ENCODE measurements at regions not wholly inside any gene's neighbourhood (a gene's known extent, or its start where the extent isn't known, plus 50 kb on each side); places are given as distances from the start of the nearest gene placed in this dataset.
A peak's percentile ranks its signal among the peaks of the same experiment; 100 is the strongest.
"Not testable (repeated sequence)": the region's sequence is repeated elsewhere in the genome, so short reads cannot be mapped to it uniquely, and the experiment has no call there.

GRCh38 chr1:148371551-148371994 is 111.5 kb downstream of the PPIAL4G start:
- TF ChIP-seq CTCF (IDR thresholded peaks at IDR 0.05; ENCODE audit: low read depth, low read length): peak; percentile 66
- DNase-seq (ENCODE audit: low read depth in 2 of 2): peak; percentile 72 to 83
- not testable (repeated sequence) for H3K4me3 ChIP-seq (replicated peaks in 1 of 2; ENCODE audit: low read depth in 2 of 2, low read length in 2 of 2)

- H3K4me3 ChIP-seq (replicated peaks in 1 of 2; ENCODE audit: low read depth in 2 of 2, low read length in 2 of 2); DNase-seq (ENCODE audit: low read depth in 2 of 2): not testable (repeated sequence)
Measured at GRCh38 chr1:148370661-148371060, 112.4 kb downstream of the PPIAL4G start.

GRCh38 chr1:148367596-148367995 is 115.5 kb downstream of the PPIAL4G start:
- no peak overlapping the region for H3K4me3 ChIP-seq (replicated peaks in 1 of 2; ENCODE audit: low read depth in 2 of 2, low read length in 2 of 2)
- peak in 1 of 2 donors; percentile 15 for DNase-seq (ENCODE audit: low read depth in 2 of 2)
- no peak for TF ChIP-seq CTCF (IDR thresholded peaks at IDR 0.05; ENCODE audit: low read depth, low read length)

- not testable (repeated sequence) for DNase-seq (ENCODE audit: low read depth in 2 of 2); H3K4me3 ChIP-seq (replicated peaks in 1 of 2; ENCODE audit: low read depth in 2 of 2, low read length in 2 of 2)
Measured at GRCh38 chr1:148366136-148366753, 116.9 kb downstream of the PPIAL4G start.

GRCh38 chr1:148365151-148365550 is 118.0 kb downstream of the PPIAL4G start:
- not testable (repeated sequence) for H3K4me3 ChIP-seq (replicated peaks in 1 of 2; ENCODE audit: low read depth in 2 of 2, low read length in 2 of 2); DNase-seq (ENCODE audit: low read depth in 2 of 2)

GRCh38 chr1:148363979-148364378 is 119.1 kb downstream of the PPIAL4G start:
- not testable (repeated sequence) for H3K4me3 ChIP-seq (replicated peaks in 1 of 2; ENCODE audit: low read depth in 2 of 2, low read length in 2 of 2); DNase-seq (ENCODE audit: low read depth in 2 of 2)

GRCh38 chr1:148363439-148363810 is 119.7 kb downstream of the PPIAL4G start:
- no peak overlapping the region for H3K4me3 ChIP-seq (replicated peaks in 1 of 2; ENCODE audit: low read depth in 2 of 2, low read length in 2 of 2)
- DNase-seq (ENCODE audit: low read depth in 2 of 2): no peak
- no peak for TF ChIP-seq CTCF (IDR thresholded peaks at IDR 0.05; ENCODE audit: low read depth, low read length)

GRCh38 chr1:148362626-148363438 is 120.3 kb downstream of the PPIAL4G start:
- peak in 1 of 2 donors; percentile 14 for DNase-seq (ENCODE audit: low read depth in 2 of 2)
- peak overlapping the region; percentile 27 to 37 for H3K4me3 ChIP-seq (replicated peaks in 1 of 2; ENCODE audit: low read depth in 2 of 2, low read length in 2 of 2)

More at GRCh38 chr1:148362626-148363438, 120.3 kb downstream of the PPIAL4G start:
- no peak for TF ChIP-seq CTCF (IDR thresholded peaks at IDR 0.05; ENCODE audit: low read depth, low read length)
